Middle frontal gyrus (tissue), 1 donor: ENCODE measurements at regions not wholly inside any gene's neighbourhood (a gene's known extent, or its start where the extent isn't known, plus 50 kb on each side); places are given as distances from the start of the nearest gene placed in this dataset.
"Not testable (repeated sequence)": the region's sequence is repeated elsewhere in the genome, so short reads cannot be mapped to it uniquely, and the experiment has no call there.

Experiments used
- DNase-seq: peaks from one replicate; pipeline ENCODE4 v3.0.0-alpha.2; 2015; ENCODE audit warnings: low spot score; ENCODE audit errors: extremely low spot score

DNA sequence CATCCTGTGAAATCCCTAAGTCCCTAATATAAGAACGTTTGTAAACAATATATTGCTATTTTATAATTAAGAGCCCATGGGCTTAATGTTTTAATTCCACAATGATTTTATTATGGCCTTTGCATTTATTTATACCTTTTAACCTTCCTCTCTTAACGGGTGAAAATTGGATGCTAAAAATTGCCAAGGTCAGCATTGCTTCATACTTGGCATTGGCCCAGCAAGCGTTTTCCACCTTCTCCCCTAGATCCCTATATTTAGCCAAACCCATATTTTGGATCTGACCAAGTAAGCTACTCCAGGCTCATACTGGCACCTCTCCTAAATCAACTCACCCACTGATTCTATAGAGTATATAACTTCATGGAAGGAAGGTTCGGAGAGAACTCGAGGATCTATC lies 188.0 kb upstream of the NR2F2 start:
- no peak for DNase-seq

DNA sequence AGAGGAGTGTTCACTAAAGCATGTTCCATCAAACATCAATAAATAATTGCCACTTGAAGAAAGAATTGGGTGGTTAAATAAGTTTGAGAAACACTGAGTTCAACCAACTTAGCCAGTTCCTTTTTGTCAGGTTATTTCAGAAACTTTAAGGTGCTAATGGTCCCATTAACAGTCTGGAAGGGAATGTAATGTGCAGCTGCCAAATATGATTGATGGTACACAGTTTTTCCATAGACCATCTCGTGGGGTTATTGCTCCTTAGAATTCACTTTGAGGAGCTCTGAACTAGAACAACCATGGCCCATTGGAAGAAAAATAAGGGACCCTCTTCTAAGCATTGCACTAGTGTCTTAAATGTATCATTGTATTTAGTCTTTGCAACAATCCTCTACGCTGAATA lies 185.8 kb upstream of the NR2F2 start:
- DNase-seq, result no peak

DNA sequence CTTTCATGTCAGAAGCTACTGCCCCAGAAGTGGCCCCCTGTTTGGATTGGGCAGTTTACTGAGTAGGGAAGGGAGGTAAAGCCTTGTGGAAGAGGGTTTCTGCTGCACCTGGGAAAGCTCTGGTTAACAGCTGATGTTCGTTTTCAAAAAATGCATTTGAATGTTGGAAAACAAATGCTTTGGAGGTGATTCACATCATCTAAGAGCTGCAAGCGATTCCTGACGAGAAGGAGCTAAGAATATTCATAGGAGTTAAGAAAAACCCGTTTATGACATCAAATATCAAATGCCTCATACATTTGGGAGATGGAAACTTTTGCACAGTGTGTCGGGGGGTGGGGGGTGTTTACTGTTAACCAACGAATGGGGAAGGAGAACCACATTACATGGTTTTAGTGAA lies 183.8 kb upstream of the NR2F2 start:
- DNase-seq, result no peak

DNA sequence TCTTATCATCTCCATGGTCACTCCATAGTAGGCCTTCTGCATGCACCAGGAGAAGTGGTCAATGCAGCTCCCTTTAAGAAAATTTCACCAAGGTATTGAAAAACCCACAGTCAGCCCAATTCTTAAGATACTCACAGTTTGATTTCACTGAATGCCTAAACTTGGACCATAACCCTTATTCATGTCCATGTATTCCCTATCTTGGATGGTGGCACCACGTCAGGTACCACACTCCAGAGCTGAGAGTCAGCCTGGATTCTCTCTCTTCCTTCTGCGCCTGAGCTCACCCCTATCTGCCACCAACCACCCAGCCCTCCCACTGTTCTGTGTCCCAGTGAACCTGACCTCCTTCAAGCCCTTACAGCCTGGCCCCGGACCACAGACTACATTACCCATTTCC lies 183.2 kb upstream of the NR2F2 start:
- no peak for DNase-seq

DNA sequence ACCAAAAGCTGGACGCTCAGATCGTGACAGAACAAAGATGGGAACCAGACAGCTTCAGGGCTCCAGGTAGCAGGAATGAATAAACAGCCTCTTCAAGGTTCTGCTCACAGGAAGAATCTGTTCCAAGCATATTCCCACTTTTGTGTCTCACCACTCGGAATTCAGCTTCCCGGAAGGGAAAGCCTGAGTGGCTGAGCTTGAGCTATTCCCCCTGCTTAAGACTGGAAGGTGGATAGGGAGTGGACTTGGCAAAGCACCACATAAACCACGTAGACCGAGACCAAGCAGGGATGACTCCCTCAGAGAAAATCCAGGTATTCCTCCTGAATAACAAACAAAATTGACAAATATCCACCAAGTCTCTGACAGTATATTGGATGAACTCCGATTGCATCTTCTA lies 180.2 kb upstream of the NR2F2 start:
- DNase-seq, result no peak

DNA sequence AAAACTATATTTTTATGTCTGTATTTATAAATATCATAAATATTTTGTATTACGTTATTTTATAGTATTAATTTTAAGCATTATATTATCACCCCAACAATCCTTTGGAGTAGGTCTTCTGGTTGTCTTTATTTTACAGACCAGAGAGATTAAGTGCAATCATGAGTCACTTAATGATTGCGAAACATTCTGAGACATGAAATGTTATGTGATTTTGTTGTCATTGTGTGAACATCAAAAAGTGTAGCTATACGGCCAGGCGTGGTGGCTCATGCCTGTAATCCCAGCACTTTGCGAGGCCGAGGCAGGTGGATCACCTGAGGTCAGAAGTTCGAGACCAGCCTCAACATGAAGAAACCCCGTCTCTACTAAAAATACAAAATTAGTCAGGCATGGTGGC lies 178.8 kb upstream of the NR2F2 start:
- DNase-seq, result not testable (repeated sequence)

DNA sequence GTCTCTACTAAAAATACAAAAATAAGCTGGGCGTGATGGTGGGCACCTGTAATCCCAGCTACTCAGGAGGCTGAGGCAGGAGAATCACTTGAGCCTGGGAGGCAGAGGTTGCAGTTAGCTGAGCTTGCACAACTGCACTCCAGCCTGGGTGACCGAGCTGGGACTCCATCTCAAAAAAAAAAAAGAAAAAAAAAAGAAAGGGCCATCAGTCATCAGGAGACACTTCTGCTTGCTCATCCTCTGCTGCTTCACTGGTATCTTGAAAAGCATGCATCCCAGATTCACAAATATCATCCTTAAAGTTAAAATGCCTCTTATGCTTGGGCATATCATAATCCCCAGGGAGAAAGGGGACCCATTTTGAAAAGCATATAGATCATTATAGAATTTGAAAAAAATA lies 176.6 kb upstream of the NR2F2 start:
- no peak for DNase-seq

DNA sequence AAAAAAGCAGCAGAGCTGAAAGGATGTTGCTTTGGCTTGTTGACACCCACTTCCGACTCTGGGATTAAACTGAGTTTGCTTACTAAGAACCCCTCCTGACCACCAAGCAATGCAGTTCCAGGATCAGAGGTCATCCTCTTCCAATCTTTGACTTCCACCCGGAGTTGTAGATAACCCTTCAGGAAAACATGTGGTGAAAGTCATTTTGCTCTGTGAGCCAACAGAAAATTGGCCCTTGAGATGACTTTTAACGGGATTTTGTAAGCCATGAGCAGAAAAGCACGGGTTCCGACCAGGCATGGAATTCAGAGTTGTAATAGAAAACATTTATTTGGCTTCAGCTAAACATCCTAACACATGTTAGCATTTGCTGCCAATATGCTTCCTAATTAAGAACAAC lies 171.6 kb upstream of the NR2F2 start:
- no peak for DNase-seq

DNA sequence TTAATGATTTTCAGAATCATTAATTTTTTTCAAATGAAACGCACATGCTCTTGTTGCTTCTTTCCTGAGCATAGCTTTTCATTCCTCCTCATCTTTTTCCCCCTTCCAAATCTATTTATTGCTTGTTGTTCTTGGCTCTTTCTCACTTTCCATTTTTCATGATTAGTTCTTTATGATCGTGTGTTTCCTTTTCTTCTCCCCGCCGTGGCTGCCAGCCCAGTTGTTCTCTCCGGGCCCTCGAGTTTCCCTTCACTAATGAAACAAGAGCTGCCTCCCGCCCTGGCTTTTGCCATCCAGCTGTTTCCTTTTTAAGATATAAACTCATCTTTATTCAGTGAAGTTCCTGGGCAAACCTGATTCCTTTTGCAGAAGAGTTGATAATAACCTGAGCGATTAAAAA lies 170.2 kb upstream of the NR2F2 start:
- no peak for DNase-seq

DNA sequence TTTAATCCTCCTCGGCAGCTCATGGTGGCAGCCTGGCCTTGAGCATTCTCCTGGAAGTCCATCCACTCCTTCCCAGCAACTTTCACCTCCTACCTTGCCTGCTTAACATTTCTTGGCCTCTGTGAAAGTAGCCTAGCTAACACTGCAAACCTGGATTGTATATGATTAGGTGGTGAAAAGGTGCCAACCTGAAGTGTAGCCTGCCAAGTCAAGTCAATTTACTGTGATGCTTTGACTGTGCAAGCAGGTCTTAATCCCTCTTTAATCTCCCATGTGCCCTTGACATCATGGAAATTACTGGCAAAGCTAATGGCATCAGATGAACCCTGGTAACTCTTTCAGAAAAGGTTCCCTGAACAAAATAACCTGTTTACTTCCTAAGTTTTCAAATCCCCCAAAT lies 169.7 kb upstream of the NR2F2 start:
- DNase-seq, result no peak

DNA sequence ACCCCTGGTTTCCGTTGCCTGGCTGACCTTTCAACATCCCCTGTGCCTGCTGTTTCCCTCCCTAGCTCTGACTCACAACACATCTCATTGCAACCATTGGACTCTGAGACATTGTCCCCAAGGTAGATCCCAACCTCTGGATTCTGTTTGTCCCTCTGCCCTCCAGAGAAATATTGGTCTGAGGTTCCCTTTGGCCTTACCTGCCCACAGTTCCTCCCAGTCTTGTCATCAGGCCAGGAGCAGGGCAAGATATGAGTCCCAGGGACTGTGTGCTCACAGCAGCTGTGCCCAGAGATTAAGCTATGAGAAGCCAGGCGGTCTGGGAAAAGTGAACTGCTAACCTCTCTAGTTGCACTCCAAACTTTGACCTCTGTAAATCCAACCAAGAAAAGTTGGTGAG lies 168.2 kb upstream of the NR2F2 start:
- no peak for DNase-seq

DNA sequence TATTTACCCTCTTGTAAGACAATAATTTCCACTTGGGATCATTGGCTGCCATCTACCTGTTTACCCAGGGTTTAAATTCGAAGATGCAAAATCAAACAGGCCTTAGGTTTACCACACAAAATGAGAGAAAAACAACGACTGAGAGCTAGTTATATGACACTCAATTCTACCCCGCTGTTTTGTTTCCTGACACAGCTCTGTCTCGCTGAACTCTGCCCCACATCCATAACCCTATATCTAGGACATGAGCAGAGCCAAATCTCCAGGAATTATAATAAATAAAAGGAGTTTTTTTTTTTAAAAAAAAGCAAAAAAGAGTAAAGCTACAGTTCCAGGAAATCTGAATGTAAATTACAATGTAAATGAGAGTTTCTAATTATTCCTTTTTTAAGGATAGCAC lies 165.4 kb upstream of the NR2F2 start:
- DNase-seq, result no peak

DNA sequence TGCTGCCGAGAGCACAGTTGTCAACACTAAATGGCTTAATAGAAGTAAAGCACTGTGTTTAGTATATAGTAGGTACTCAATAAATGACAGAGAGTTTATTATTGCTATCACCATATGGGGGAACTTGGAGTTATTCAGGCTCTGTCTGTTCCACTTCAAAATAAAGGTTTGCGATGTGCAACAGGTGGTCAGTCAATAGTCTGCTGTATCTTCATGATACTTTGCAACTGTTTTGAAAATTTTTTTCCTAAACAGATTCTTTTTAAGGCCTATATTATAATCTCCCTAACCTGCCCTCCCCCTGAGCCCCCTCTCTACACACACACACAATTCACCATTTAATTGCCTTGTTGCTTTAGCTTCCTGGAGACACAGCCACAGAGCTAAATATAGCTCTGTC lies 164.7 kb upstream of the NR2F2 start:
- DNase-seq, result no peak

DNA sequence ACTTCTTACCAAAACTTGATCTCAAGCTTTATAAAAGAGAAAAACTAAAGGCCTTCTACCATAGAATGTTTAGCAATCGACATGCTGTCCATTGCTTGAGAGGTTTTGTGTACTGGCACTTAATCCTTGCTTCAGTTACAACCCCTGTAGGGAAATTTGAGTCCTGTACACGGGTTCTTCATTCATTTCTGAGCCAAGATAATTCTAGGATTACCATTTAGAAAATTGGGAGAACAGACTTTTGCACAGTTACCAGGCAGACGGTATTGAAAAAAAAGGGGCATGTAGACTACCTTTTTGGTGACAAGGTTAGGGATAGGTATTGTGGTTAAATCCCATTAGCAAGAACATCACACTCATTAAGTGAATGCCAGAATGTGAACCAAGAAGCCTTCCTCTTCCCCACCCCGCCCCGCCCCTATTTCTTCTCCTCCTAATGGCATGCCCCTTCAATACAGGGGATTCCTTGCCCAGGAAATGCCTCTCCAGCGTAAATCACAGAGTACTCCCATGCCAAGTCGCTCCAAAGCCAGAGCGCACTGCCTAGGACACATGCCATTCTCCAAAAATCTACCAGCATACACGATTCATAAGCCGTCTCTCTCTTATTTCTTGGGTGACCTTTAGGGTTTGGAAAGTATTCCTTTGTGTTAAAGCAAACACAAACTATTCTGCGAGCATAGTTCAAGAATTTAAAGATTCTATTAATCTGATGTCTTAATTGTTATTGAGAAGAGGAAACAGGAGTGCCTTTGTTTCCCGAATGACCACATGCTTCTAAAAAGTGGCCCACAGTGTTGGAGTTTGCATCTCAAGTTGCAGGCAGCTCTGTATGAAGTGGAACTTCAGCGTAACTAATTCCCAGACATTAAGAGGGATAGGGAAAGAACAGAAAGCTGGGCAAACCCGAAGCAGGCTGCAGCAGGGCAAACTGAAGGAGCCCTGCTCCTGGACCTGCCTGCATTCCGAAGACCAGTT lies 164.0 kb upstream of the NR2F2 start:
- no peak for DNase-seq

DNA sequence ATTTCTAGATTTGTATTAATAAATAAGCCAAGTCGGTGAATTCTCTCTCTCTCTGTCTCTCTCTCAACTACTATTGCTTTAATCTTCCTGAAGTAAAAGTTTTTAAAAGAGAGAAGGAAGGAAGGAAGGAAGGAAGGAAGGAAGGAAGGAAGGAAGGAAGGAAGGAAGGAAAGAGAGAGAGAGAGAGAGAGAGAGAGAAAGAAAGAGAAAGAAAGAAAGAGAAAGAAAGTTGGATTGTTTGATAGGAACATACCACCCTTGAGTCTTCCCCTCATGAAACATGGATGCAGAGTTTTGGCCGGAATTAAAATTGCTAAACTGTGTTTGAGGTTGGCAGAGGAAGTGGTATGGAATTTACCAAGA lies 159.9 kb upstream of the NR2F2 start:
- DNase-seq, result not testable (repeated sequence)

DNA sequence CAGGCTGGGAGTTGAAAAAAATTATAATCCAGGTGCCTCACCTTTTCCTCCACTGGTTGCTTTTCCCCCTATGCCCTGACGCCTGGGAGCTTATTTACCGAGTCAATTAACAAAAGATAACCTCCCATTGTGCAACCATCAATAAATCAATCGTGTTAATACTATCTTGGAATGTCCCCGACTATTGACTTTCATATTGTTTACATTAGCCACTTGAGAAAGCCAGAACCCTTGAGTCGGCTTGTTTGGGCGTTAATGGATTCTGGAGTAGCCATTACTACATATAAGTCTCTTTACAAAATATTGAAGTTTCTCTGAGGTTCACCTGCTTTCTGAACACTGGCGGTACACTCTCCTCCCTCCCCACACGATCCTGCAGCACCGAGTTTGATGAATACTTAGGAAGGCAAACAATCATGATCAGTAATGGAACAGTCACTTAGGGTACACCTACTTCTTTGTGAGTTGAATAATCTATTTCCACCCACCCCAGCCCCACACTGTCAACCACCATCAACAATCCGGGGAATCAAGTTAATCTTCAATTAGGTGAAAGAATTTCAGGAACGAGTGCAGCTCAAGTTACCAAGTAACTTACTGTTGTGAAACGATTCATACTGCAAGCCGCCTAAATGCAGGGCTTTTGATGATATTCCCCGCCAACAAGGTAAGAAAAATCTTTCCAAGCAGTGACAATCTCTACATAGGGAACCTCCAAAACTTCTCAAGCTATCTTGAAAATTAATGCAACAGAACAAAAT lies 159.3 kb upstream of the NR2F2 start:
- no peak for DNase-seq

DNA sequence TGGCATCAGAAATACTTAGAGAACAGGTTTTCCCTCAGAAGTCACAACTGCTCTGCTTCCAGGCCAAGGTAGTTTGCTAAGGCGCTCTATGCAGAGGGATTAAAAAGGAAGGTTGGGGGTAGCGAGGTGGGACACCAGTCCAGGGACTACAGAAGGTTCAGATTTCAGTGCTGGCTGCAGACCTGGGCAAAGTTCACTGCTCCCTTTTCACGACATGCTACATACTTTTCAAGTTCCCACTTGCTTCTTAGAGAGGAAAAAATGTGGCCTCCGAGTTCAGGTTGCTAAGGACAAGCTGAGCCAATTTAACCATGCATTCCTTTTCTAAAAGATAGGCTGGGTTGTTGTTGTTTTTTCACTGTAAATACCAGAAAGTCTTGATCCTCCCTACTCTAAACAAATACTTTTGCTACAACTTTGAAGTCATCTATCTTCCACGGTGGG lies 158.6 kb upstream of the NR2F2 start:
- no peak for DNase-seq

DNA sequence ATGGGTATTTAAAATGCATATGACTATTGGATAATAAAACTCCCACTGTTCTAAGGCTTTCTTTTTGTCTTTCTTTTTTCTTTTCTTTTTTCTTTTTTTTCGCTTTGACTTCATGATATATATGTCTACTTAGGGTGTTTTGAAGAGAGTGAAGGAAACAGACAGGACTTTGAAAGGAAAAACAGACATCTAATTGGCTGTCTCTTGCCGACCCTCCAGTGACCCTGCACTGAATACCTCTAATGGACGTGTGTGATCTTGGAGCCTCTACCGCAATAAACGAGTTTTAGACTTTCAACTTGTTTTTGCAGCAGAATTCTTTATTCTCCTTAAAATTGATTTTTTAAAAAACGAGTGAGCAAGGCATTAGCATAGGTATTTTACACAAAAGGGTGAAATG lies 158.1 kb upstream of the NR2F2 start:
- no peak for DNase-seq

DNA sequence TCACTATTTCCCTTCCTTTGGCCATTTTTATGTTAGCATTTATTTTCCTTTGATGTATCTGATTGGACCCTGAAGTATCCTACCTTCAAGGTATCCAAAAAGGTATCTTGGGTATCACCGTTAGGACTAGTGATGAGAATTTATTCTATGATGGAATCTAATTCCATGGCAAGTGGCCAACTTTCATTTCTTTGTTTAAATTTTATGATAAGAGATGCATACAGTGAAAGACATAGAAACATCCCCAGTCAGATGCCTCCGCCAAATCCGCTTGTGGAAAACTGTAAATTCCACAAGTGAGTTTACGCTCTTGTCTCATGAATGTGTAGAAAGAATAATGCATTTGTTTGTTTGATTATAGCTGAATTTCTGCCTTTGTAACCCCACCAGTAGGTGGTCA lies 153.7 kb upstream of the NR2F2 start:
- DNase-seq, result no peak

DNA sequence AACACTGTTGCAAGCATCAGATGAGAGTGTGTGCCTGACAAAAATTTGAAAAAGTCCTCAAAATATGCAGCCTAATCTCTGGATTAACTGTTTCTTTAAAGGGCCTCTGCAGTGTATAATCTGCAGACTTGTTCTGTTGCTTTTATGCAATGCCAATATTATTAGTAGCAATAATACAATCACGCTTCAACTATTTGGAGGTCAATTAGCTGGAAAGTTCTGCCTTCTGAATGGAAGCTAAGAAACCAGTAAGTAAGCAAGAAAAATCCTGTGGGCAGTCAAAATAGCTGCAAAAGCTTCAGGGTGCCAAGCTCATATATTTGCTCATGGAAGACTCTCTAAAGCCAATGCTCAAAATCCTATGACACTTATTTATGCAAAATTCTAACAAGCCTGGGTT lies 153.2 kb upstream of the NR2F2 start:
- no peak for DNase-seq

DNA sequence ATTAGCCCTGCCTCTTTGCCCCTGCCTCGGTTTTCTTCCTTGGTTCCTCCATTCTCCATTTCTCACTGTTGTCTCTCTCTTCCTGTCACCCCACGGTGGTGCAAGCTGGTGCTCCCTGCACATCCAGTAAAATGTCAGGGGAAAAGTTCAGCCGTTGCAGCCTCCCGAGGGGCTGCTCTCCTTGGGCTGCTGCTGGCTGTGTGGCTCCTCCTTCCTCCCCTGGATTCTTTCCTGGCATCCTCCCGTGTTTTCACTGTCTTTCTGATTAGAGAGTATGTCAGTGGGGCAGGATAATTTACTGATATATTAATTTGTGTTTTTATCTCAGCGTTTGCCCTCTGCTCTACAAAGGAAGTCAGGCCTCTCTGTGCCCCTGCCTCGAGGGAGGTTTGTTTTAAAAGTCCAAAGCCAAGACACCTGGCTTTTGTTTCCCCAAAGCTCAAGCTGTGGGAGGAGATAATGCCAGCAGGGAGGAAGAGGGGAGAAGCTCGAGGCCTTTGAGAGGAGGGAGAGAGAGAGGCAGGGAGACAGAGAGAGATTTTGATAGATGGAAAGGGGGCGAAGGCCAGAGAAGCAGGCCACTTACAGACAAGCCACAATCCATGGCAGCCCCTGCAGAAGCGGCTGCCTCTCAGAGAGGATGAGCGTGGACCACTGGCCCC lies 150.3 kb upstream of the NR2F2 start:
- DNase-seq, result no peak

DNA sequence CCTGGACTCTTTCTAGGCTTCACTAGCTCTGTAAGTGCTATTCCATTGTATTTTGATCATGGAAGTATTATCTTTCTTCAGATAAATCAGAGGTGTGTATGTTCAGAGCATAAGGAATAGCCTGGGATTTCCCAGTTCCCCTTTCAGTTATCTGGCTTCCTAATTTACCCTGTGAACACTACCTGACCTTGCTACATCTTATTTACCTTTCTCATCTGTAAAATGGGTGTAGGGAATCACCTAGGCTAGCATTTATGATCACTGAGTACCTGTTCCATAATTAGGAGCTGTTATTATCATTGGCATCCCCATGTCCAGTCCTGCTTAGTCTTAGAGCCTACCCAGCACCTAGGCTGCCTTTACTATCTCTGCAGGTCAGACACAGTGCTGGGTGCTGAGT lies 149.3 kb upstream of the NR2F2 start:
- DNase-seq, result no peak
